ENCODE measurements at regions not wholly inside any gene's neighbourhood (a gene's known extent, or its start where the extent isn't known, plus 50 kb on each side); places are given as distances from the start of the nearest gene placed in this dataset.

DNA sequence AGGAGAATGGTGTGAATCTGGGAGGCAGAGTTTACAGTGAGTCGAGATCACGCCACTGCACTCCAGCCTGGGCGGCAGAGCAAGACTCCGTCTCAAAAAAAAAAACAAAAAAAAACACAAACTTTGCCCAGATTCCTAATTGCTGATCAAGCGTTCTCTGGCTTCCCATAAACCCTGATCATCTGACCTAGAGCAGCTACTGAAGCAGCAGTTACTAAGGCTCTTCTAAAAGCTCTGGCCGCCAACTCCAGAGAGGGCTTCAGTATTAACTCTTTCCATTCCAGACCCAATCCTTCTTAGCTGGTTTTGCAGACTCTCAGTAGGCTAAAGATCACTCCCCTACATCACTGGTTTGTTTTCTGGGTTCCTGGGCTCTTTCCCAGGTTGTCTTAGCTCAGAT, 201.6 kb downstream of the IGSF11 start (continued):
- TF ChIP-seq, protein P1, sequence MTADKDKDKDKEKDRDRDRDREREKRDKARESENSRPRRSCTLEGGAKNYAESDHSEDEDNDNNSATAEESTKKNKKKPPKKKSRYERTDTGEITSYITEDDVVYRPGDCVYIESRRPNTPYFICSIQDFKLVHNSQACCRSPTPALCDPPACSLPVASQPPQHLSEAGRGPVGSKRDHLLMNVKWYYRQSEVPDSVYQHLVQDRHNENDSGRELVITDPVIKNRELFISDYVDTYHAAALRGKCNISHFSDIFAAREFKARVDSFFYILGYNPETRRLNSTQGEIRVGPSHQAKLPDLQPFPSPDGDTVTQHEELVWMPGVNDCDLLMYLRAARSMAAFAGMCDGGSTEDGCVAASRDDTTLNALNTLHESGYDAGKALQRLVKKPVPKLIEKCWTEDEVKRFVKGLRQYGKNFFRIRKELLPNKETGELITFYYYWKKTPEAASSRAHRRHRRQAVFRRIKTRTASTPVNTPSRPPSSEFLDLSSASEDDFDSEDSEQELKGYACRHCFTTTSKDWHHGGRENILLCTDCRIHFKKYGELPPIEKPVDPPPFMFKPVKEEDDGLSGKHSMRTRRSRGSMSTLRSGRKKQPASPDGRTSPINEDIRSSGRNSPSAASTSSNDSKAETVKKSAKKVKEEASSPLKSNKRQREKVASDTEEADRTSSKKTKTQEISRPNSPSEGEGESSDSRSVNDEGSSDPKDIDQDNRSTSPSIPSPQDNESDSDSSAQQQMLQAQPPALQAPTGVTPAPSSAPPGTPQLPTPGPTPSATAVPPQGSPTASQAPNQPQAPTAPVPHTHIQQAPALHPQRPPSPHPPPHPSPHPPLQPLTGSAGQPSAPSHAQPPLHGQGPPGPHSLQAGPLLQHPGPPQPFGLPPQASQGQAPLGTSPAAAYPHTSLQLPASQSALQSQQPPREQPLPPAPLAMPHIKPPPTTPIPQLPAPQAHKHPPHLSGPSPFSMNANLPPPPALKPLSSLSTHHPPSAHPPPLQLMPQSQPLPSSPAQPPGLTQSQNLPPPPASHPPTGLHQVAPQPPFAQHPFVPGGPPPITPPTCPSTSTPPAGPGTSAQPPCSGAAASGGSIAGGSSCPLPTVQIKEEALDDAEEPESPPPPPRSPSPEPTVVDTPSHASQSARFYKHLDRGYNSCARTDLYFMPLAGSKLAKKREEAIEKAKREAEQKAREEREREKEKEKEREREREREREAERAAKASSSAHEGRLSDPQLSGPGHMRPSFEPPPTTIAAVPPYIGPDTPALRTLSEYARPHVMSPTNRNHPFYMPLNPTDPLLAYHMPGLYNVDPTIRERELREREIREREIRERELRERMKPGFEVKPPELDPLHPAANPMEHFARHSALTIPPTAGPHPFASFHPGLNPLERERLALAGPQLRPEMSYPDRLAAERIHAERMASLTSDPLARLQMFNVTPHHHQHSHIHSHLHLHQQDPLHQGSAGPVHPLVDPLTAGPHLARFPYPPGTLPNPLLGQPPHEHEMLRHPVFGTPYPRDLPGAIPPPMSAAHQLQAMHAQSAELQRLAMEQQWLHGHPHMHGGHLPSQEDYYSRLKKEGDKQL (CRISPR knock-in tag; IDR thresholded peaks at IDR 0.05; ENCODE audit: borderline replicate concordance) = no peak
- TF ChIP-seq, protein P2, sequence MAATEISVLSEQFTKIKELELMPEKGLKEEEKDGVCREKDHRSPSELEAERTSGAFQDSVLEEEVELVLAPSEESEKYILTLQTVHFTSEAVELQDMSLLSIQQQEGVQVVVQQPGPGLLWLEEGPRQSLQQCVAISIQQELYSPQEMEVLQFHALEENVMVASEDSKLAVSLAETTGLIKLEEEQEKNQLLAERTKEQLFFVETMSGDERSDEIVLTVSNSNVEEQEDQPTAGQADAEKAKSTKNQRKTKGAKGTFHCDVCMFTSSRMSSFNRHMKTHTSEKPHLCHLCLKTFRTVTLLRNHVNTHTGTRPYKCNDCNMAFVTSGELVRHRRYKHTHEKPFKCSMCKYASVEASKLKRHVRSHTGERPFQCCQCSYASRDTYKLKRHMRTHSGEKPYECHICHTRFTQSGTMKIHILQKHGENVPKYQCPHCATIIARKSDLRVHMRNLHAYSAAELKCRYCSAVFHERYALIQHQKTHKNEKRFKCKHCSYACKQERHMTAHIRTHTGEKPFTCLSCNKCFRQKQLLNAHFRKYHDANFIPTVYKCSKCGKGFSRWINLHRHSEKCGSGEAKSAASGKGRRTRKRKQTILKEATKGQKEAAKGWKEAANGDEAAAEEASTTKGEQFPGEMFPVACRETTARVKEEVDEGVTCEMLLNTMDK (IDR thresholded peaks at IDR 0.05; ENCODE audit: borderline replicate concordance, insufficient read depth, low read depth, low read length, poor library complexity, severe bottlenecking) = no peak
- no peak for TF ChIP-seq CCAR2 (IDR thresholded peaks at IDR 0.05; ENCODE audit: low read depth, low read length)
- TF ChIP-seq, protein P3, sequence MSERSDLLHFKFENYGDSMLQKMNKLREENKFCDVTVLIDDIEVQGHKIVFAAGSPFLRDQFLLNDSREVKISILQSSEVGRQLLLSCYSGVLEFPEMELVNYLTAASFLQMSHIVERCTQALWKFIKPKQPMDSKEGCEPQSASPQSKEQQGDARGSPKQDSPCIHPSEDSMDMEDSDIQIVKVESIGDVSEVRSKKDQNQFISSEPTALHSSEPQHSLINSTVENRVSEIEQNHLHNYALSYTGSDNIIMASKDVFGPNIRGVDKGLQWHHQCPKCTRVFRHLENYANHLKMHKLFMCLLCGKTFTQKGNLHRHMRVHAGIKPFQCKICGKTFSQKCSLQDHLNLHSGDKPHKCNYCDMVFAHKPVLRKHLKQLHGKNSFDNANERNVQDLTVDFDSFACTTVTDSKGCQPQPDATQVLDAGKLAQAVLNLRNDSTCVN (CRISPR knock-in tag; IDR thresholded peaks at IDR 0.05) = no peak
- no peak for TF ChIP-seq CCNT2 (IDR thresholded peaks at IDR 0.05; ENCODE audit: borderline replicate concordance, extremely low read depth, insufficient read length, low read depth, low read length)
- TF ChIP-seq, protein P4, sequence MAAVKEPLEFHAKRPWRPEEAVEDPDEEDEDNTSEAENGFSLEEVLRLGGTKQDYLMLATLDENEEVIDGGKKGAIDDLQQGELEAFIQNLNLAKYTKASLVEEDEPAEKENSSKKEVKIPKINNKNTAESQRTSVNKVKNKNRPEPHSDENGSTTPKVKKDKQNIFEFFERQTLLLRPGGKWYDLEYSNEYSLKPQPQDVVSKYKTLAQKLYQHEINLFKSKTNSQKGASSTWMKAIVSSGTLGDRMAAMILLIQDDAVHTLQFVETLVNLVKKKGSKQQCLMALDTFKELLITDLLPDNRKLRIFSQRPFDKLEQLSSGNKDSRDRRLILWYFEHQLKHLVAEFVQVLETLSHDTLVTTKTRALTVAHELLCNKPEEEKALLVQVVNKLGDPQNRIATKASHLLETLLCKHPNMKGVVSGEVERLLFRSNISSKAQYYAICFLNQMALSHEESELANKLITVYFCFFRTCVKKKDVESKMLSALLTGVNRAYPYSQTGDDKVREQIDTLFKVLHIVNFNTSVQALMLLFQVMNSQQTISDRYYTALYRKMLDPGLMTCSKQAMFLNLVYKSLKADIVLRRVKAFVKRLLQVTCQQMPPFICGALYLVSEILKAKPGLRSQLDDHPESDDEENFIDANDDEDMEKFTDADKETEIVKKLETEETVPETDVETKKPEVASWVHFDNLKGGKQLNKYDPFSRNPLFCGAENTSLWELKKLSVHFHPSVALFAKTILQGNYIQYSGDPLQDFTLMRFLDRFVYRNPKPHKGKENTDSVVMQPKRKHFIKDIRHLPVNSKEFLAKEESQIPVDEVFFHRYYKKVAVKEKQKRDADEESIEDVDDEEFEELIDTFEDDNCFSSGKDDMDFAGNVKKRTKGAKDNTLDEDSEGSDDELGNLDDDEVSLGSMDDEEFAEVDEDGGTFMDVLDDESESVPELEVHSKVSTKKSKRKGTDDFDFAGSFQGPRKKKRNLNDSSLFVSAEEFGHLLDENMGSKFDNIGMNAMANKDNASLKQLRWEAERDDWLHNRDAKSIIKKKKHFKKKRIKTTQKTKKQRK (IDR thresholded peaks at IDR 0.05; ENCODE audit: borderline replicate concordance, low read depth, low read length) = no peak
- TF ChIP-seq SETDB1 (IDR thresholded peaks at IDR 0.05; ENCODE audit: low read length) = no peak

Measured in K562 (cell line).